Epithelial cell of proximal tubule (primary cell): ENCODE measurements at regions not wholly inside any gene's neighbourhood (a gene's known extent, or its start where the extent isn't known, plus 50 kb on each side); places are given as distances from the start of the nearest gene placed in this dataset.

Experiments used
- DNase-seq: peaks from one replicate; pipeline ENCODE4 v3.0.0-alpha.2; 2011; ENCODE audit warnings: low read depth
- H3K4me3 ChIP-seq: 2 replicates; pipeline ENCODE4 v1.5.1; 2011; ENCODE audit warnings: low read depth, mild to moderate bottlenecking, low read length
- TF ChIP-seq, protein P1 (sequence below): conservative IDR thresholded peaks from 2 replicates; pipeline ENCODE4 v1.5.1; 2012; ENCODE audit warnings: low read depth, mild to moderate bottlenecking, low read length

DNA sequence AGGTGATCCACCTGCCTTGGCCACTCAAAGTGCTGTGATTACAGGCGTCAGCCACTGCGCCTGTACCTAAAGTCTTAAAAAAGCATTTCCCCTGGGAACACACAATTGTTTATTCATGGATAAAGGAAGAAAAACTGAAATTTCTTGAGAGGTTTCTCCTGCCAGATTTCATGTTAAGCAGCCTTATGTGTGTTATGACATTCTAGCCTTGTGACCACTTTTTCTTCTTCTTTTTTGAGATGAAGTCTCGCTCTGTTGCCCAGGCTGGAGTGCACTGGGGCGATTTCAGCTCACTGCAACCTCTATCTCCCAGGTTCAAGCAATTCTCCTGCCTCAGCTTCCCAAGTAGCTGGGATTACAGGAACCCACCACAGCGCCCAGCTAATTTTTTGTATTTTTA lies 57.8 kb upstream of the PLAC8 start:
- TF ChIP-seq, protein P1, sequence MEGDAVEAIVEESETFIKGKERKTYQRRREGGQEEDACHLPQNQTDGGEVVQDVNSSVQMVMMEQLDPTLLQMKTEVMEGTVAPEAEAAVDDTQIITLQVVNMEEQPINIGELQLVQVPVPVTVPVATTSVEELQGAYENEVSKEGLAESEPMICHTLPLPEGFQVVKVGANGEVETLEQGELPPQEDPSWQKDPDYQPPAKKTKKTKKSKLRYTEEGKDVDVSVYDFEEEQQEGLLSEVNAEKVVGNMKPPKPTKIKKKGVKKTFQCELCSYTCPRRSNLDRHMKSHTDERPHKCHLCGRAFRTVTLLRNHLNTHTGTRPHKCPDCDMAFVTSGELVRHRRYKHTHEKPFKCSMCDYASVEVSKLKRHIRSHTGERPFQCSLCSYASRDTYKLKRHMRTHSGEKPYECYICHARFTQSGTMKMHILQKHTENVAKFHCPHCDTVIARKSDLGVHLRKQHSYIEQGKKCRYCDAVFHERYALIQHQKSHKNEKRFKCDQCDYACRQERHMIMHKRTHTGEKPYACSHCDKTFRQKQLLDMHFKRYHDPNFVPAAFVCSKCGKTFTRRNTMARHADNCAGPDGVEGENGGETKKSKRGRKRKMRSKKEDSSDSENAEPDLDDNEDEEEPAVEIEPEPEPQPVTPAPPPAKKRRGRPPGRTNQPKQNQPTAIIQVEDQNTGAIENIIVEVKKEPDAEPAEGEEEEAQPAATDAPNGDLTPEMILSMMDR: no peak
- no peak overlapping the region for H3K4me3 ChIP-seq
- no peak for DNase-seq

DNA sequence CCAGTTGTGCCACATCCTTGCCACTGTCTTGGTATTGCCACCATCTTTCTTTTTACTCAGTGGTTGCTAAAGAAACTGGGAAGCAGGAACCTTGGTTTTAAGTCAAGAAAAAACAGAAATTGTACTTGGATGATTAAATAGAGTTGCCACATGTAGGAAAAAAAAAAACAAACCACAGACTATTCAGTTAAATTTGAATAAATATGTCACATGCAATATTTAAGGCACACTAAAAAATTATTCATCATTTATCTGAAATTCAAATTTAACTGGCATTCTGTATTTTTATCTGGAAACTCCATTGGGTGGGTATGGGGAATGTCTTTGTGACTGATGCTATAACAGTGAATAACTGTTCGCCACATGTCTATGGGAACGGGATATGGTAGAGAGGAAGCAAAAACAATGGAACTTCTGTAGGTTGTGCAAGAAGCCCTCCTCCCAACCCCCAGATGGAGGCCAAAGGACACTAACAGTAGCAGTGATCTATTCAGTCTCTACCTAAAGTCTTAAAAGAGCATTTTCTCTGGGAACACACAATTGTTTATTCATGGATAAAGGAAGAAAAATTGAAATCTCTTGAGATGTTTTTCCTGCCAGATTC lies 57.0 kb upstream of the PLAC8 start:
- TF ChIP-seq, protein P1: no peak
- H3K4me3 ChIP-seq: no peak overlapping the region
- DNase-seq: no peak

DNA sequence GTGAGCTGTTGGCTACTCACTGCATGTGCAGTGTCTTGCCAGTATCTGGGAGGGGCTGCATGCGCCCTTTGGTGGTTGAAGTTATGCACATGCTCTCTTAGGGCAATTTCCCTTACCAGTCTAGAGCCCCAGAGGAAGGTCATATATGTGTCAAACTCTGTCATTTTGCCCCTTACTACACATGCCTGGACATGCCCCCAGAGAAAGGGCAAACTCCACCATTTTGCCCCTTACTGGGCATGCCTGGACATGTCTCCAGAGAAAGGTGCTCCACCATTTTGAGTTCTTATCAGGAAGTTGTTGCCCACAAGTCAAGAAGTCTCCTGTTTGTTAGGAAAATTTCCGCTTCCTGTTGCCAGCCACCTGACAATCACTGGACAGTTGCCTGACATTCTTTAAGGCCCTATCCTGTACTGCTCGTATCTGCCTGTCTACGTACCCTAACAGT lies 56.4 kb upstream of the PLAC8 start:
- DNase-seq: no peak
- TF ChIP-seq, protein P1: no peak
- no peak overlapping the region for H3K4me3 ChIP-seq
